ENCODE measurements at regions not wholly inside any gene's neighbourhood (a gene's known extent, or its start where the extent isn't known, plus 50 kb on each side); places are given as distances from the start of the nearest gene placed in this dataset.

GRCh38 chr1:88289401-88290102, 394.5 kb upstream of the PKN2 start:
- H3K27ac ChIP-seq (ENCODE audit: low read depth in 2 of 2, low read length in 2 of 2), result no peak overlapping the region
- no peaks in the 10 kb centered on the region for H3K27me3 ChIP-seq (ENCODE audit: control insufficient read depth, insufficient read depth, low read length)
- H3K9me3 ChIP-seq (ENCODE audit: control insufficient read depth in 2 of 3, insufficient read depth in 1 of 3, low read length in 3 of 3), result no peaks in the 10 kb centered on the region
- intact Hi-C loops (cut with DNase I), result no loop called here
- H3K9ac ChIP-seq (ENCODE audit: low read length in 3 of 3), result no peak overlapping the region
- no peaks in the 10 kb centered on the region for H3K36me3 ChIP-seq (ENCODE audit: control insufficient read depth in 2 of 3, insufficient read depth in 3 of 3, low read length in 3 of 3)
- DNase-seq, result no peak
- no peak for TF ChIP-seq CTCF (IDR thresholded peaks at IDR 0.05; ENCODE audit: borderline replicate concordance, extremely low read depth, insufficient read depth)
- no peak for FAIRE-seq
- H3K4me3 ChIP-seq (ENCODE audit: low read length in 3 of 3), result no peak overlapping the region
- no peaks in the 10 kb centered on the region for H3K4me1 ChIP-seq (ENCODE audit: control insufficient read depth in 2 of 3, insufficient read depth in 2 of 3, low read depth in 1 of 3, low read length in 3 of 3)

GRCh38 chr1:88291611-88292354, 392.3 kb upstream of the PKN2 start:
- Histone ChIP-seq H3K4me3 (ENCODE audit: low read length in 3 of 3) (no peak overlapping the region), H3K27ac (ENCODE audit: low read depth in 2 of 2, low read length in 2 of 2) (no peak overlapping the region), H3K9ac (ENCODE audit: low read length in 3 of 3) (no peak overlapping the region), H3K4me1 (ENCODE audit: control insufficient read depth in 2 of 3, insufficient read depth in 2 of 3, low read depth in 1 of 3, low read length in 3 of 3) (no peaks in the 10 kb centered on the region), H3K9me3 (ENCODE audit: control insufficient read depth in 2 of 3, insufficient read depth in 1 of 3, low read length in 3 of 3) (no peaks in the 10 kb centered on the region), H3K27me3 (ENCODE audit: control insufficient read depth, insufficient read depth, low read length) (no peaks in the 10 kb centered on the region), H3K36me3 (ENCODE audit: control insufficient read depth in 2 of 3, insufficient read depth in 3 of 3, low read length in 3 of 3) (no peaks in the 10 kb centered on the region)
- intact Hi-C loops (cut with DNase I), result no loop called here
- DNase-seq, result no peak
- TF ChIP-seq CTCF (IDR thresholded peaks at IDR 0.05; ENCODE audit: borderline replicate concordance, extremely low read depth, insufficient read depth), result no peak
- no peak for FAIRE-seq

- Histone ChIP-seq H3K36me3 (ENCODE audit: control insufficient read depth in 2 of 3, insufficient read depth in 3 of 3, low read length in 3 of 3) (no peaks in the 10 kb centered on the region), H3K27ac (ENCODE audit: low read depth in 2 of 2, low read length in 2 of 2) (no peak overlapping the region), H3K9me3 (ENCODE audit: control insufficient read depth in 2 of 3, insufficient read depth in 1 of 3, low read length in 3 of 3) (no peaks in the 10 kb centered on the region), H3K4me1 (ENCODE audit: control insufficient read depth in 2 of 3, insufficient read depth in 2 of 3, low read depth in 1 of 3, low read length in 3 of 3) (no peaks in the 10 kb centered on the region), H3K27me3 (ENCODE audit: control insufficient read depth, insufficient read depth, low read length) (no peaks in the 10 kb centered on the region), H3K4me3 (ENCODE audit: low read length in 3 of 3) (no peak overlapping the region), H3K9ac (ENCODE audit: low read length in 3 of 3) (no peak overlapping the region)
- no peak for TF ChIP-seq CTCF (IDR thresholded peaks at IDR 0.05; ENCODE audit: borderline replicate concordance, extremely low read depth, insufficient read depth)
- DNase-seq (no peak), FAIRE-seq (no peak)
- intact Hi-C loops (cut with DNase I), result no loop called here
These were observed 390.3 kb upstream of the PKN2 start for GRCh38 chr1:88293691-88294190.
